Progenitor cell of endocrine pancreas (in vitro differentiated cells): ENCODE measurements at regions not wholly inside any gene's neighbourhood (a gene's known extent, or its start where the extent isn't known, plus 50 kb on each side); places are given as distances from the start of the nearest gene placed in this dataset.

Experiments
- DNase-seq: peaks from one replicate; pipeline ENCODE4 v3.0.0; 2021; ENCODE audit warnings: low spot score; ENCODE audit not compliant: unreplicated experiment
- H3K27ac Mint-ChIP-seq: 2 replicates; pipeline ENCODE4 v1.8.0; 2021; ENCODE audit warnings: mild to moderate bottlenecking, moderate library complexity, mixed read lengths
- H3K27me3 Mint-ChIP-seq: 2 replicates; pipeline ENCODE4 v1.8.0; 2021; ENCODE audit warnings: mixed read lengths
- H3K36me3 Mint-ChIP-seq: 2 replicates; pipeline ENCODE4 v1.8.0; 2022; ENCODE audit warnings: mixed read lengths; ENCODE audit not compliant: insufficient read depth
- H3K4me1 Mint-ChIP-seq: 2 replicates; pipeline ENCODE4 v1.8.0; 2021; ENCODE audit warnings: low read depth, mixed read lengths
- H3K4me3 Mint-ChIP-seq: 2 replicates; pipeline ENCODE4 v1.8.0; 2021; ENCODE audit warnings: low read depth, mild to moderate bottlenecking, moderate library complexity, mixed read lengths
- H3K9me3 Mint-ChIP-seq: 2 replicates; pipeline ENCODE4 v1.8.0; 2021; ENCODE audit warnings: low read depth, mixed read lengths
- CTCF ChIP-seq: fragments of 200-600 bp; sonication (generic); IDR thresholded peaks from one replicate; pipeline ENCODE4 v1.5.0; 2021; ENCODE audit warnings: antibody characterized with exemption, mild to moderate bottlenecking; ENCODE audit not compliant: unreplicated experiment

- H3K9me3 Mint-ChIP-seq: peaks cover 3% of the 10 kb centered on the region
- no peaks in the 10 kb centered on the region for H3K4me1 Mint-ChIP-seq
- TF ChIP-seq CTCF: no peak
- H3K27me3 Mint-ChIP-seq: peaks cover 11% of the 10 kb centered on the region
- DNase-seq: no peak
- H3K36me3 Mint-ChIP-seq: no peaks in the 10 kb centered on the region
- no peak overlapping the region for H3K27ac Mint-ChIP-seq
- no peak overlapping the region for H3K4me3 Mint-ChIP-seq
Measured at GRCh38 chr22:48781868-48782267, 1045.8 kb downstream of the BRD1 start.

- Mint-ChIP-seq H3K36me3 (no peaks in the 10 kb centered on the region), H3K27ac (no peak overlapping the region), H3K4me1 (no peaks in the 10 kb centered on the region), H3K9me3 (peaks cover 4% of the 10 kb centered on the region), H3K27me3 (peaks cover 11% of the 10 kb centered on the region), H3K4me3 (no peak overlapping the region)
- no peak for TF ChIP-seq CTCF
- no peak for DNase-seq
Measured at GRCh38 chr22:48781391-48781790, 1046.3 kb downstream of the BRD1 start.

- Mint-ChIP-seq H3K4me1 (no peaks in the 10 kb centered on the region), H3K9me3 (peaks cover 9% of the 10 kb centered on the region), H3K27ac (no peak overlapping the region), H3K4me3 (no peak overlapping the region), H3K27me3 (peaks cover 11% of the 10 kb centered on the region), H3K36me3 (no peaks in the 10 kb centered on the region)
- DNase-seq: no peak
- no peak for TF ChIP-seq CTCF
Measured at GRCh38 chr22:48780597-48781277, 1046.9 kb downstream of the BRD1 start.

- DNase-seq: no peak
- Mint-ChIP-seq H3K27ac (no peak overlapping the region), H3K4me3 (no peak overlapping the region)
Measured at GRCh38 chr22:48779661-48780596, 1047.7 kb downstream of the BRD1 start.

More at GRCh38 chr22:48779661-48780596, 1047.7 kb downstream of the BRD1 start:
- Mint-ChIP-seq H3K27me3 (peaks cover 11% of the 10 kb centered on the region), H3K36me3 (no peaks in the 10 kb centered on the region), H3K4me1 (no peaks in the 10 kb centered on the region), H3K9me3 (peaks cover 12% of the 10 kb centered on the region)
- TF ChIP-seq CTCF: no peak
